ENCODE measurements at regions not wholly inside any gene's neighbourhood (a gene's known extent, or its start where the extent isn't known, plus 50 kb on each side); places are given as distances from the start of the nearest gene placed in this dataset.

DNA sequence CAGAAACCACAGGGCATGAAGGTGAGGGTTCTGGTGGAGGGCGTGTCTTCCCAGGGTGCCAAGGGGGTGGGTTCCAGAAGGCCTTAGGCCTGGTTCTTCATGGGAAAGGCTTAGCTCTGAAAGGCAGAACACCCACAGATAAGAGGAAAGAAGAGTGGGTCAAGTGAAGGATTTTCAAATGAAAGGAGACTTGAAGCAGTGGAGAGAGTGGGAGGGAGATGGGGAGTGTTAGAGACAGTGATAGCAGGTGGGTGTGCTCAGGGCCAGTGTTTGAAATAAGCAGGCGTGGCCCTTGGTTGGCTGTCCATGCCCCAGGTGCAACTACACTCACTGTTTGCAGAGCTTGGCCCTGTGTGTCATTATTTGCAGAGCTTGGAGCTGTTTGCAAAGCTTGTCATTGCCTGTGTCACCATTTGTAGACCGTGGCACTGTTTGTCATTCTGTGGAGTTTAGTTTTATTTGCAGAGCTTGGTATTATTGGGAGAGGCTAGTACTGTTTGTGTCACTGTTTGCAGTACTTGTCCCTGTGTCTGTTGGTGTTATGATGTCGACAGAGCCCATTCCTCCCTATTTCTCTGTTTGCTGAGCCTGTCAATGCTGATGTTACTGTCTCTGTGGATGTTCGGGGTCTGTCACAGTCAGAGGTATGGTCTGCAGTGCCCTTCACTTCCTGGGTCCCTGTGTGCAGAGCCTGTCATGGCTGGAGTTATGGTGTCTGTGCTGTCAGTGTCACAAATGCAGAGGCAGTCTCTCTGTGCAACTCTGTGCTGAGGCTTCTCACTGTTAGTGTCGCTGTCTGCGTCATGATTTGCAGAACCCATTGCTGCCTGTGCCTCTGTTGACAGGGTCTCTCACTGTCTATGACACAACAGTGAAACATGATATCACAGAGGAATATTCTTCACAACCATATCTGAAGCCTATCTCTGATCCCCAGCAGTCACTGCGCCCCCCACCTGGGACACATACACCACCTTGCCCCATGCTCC, 127.7 kb upstream of the LRFN2 start:
- DNase-seq, result no peak

GRCh38 chr6:40714143-40714542, 127.0 kb upstream of the LRFN2 start:
- DNase-seq, result no peak

DNA sequence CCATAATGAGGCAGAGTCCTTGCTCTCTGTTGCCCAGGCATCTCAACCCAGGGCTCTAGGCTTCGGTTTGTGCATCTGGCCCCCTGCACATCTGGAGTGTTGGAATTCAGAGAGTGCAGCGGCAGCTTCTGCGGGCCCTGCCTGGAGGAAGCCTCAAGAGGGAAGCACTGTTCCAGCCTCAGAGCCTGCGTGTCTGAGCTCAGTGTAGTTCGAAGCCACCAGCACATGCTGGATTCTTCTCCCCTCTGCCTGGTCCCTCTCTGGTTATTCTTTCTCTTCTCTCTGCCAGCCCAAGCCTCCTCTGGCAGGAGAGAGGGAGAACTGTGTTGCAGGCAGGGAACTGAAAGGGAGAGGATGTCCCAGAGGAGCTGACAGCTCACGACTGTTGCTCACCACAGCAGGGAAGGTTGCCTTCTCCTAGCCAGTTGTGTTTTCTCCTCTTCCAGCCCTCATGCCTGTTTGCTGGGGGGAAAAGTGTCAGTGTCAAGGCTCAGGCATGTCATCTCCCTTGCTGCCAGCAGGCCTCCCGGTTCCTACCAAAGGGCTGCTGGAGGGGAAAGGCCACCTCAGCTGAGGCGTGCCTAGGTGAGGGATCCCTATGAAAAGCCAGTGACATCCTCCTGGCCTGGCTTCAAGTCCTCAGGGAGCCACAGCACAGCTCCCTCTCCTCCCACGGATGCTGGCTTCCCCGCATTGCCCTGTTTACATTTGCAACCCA, 126.0 kb upstream of the LRFN2 start:
- DNase-seq, result no peak

DNA sequence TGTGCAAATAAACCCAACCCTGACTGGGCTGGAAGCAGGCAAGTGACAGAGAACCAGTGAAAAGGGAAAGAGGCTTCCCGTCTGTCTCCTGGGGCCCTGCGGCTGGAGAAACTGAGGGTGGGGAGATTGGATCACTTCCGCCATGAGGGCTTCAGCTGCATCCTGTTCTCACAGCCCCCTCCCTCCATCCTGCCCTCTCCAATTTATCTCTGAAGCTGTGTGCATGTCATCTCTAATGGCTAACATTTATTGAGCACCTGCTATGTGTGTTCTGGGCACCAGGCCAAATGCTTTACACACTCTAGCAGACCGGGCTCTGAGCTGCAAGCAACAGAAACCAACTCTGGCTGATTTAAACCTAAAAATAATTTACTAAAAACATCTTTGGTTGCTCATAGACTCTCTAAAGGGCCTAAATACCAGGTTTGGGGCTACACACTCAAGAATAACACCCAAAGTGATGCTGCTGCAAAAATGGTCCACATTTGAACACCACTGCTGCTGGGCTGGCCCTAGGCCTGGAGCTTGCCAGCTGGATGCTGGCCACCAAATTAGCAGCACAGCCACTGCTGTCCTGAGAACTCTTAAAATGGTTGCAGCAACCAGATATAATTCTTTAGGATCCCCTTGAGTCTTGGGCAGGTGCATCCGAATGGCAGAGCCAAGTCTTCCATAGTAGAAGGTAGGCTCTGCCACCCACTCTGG, 123.6 kb upstream of the LRFN2 start:
- no peak for DNase-seq

DNA sequence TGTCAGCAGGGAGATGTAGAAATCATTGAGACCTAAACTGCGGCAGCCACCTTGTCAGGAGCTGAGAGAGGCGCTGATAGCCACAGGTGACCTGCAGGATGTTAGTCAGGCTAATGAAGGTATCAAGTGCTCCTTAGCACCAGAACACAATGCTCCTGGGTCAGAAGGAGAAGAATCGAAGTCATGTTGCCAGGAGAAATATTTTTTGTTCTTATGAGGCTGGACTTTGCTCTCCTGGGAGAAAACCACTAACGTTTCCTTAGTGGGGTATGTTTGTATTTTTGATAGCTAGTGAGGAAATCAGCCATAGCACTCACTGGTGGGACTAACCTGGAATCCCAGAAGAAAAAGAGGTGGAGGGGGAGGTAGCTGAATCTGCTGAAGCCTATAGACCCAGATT, 120.9 kb upstream of the LRFN2 start:
- DNase-seq, result no peak

DNA sequence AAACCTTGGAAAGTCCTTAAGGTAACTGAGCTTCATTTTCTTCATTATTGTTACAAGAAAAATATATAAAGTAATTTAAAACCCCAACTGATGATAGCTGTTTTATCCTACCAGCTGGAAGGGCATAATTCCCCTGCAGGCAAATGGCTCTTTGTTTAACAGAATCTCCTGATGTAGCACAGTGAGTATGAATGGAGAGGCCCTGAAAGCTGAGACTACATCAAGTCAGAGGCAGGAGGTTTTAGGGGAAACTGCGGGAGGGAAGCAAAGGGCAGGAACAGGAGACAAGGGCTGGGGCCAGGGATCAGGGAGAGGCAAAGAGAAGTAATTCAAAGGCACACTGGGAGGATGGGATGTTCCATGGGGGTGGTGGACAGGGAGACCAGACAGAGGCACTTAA, 119.0 kb upstream of the LRFN2 start:
- DNase-seq, result no peak

GRCh38 chr6:40705354-40705753, 118.2 kb upstream of the LRFN2 start:
- no peak for DNase-seq

DNA sequence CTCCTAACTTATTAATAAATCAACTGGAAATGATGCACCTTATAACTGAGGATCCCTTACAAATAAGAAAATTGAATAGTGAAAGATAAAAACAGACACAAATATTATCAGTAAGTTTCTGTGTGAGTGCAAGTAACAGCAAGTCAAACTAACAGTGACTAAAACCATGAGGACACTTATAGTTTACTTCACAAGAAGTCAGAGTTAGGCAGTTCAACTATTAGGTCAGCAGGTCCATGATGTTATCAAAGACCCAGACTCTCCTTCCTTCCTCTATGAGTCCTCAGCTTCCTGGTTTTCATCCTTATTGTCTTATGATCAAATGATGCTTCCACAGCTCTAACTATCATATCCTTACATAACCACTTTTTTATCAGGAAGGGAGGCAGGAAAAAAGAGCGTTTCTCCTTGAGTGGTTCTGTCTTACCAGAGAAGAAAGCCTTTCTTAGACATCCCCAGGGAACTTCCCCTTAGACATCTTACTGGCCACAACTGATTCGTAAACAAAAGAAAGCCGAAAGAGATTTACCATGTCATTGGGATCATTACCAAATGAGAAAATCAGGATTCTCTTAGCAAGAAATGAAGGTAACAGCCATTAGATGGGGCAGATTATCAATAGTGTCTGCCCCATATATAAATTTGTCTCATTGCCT, 114.3 kb upstream of the LRFN2 start:
- no peak for DNase-seq

- DNase-seq, result no peak
Observed at GRCh38 chr6:40700006-40700580, 112.9 kb upstream of the LRFN2 start.

- no peak for DNase-seq
Observed at GRCh38 chr6:40695750-40696415, 108.7 kb upstream of the LRFN2 start.

DNA sequence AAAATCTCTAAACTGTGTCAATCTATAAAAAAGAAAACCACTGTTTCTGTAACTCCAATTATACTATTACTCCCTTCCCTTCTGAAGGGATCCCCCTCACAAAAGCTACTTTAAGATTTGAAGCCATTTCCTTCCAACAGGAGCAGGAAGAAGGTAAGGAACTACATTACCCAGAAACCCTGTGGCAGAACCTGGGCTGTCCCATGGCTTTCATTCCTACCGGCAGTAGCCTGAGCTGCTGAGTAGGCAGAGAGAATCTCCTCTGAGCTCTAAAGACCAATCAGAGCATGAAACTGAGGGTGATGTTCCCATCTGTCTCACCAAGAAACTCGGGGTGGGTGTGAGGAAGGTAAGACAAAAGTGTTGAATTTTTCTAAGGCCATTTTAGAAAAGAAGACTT, 108.0 kb upstream of the LRFN2 start:
- DNase-seq, result no peak

DNA sequence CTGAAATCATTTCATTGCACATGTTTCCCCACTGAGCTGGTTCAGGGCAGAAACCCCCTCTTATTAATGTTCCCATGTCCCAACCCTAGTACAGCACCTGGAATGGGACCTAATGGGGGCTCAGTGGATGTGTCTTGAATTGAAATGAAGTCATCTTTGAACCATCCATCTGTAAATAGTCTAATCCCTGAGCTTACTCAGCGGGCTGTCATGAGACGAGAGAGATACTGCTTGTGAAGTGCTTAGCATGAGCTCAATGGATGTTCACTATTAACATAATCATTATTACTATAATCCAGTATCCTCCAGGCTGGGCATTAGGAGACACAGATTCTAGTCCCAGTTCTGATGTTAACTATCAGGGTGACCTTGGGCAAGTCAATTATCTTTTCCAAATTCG, 106.6 kb upstream of the LRFN2 start:
- DNase-seq, result no peak

DNA sequence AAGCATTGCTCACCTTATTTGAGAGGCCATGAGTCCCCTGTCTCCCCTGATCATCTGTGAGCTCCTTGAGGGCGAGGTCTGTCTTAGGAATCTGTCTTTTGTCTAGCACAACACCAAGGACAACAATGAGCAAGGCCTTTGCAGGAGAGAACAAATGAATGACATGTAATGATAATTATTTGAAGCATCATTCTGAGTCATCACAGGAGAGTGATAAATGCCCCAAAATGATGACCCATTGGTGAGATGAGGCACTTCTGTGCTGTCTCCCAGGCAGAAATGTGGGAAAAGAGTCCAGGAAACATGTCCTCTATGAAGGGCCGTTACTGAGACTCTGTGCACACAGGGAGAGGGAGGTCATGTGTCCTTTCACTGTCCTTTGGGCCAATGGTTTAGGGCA, 105.2 kb upstream of the LRFN2 start:
- DNase-seq, result no peak

- DNase-seq, result no peak
Observed at GRCh38 chr6:40689185-40689584, 102.0 kb upstream of the LRFN2 start.

DNA sequence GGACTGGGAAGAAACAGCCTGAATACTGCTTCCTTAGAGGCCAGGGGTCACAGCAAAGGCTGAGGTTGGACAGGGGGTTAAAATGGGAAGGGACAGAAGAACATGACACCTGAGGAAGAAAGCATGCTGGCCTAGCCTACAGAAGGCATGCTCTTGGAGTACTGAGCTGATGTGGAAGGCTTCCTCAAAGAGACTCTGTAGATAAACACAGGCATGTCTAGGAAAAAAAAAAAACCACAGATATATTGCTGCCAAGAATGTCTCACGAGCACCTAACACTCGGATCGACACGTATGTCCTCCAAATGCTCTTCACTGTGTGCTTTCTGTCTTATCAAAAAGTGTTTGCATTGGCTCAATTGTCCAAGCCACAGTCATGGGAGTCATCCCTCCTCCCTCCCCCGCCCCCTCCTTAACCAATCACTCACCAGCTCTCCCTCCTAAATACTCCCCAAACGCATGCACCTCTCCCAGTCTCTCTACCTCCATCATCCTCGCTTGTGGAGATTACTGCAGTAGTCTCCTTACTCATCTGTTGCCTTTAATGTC, 101.1 kb upstream of the LRFN2 start:
- no peak for DNase-seq

DNA sequence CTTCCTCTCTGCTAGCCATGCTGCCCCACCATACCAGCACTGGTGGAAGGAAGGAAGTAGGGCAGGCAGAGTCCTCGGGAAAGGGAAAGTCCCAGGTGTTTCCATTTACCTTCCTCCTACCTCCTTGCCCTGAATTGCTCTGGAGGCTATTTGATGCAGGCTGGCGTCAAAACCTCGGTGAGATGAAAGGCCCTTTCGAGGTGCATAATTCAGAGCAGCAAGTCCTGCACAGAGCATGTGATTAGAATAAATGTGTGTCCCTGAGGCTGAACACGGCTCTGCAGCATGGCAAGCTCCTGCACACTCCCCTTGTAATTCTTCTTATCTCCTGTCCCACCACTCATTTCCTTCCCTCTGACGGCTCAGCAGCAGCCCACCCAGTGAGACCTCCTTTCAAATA, 98.7 kb upstream of the LRFN2 start:
- no peak for DNase-seq

DNA sequence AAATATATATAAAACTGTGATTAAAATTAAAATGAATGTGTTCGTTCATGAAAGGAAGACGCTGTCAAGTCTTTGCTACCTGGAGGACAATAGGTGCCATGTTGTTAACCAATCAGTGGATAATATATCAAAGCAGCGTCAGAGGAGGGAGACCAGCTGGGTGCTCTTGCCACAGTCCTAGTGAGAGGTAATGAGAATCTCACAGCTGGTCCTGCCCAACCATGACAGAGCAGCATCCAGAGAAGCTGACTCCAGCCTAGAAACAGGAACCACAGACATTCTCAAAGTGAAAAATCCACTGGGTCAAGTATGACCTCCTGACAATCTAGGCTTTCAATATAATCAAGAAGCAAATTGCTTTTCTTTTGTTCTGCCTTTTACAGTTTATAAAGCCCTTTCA, 94.5 kb upstream of the LRFN2 start:
- DNase-seq, result no peak

- no peak for DNase-seq
Observed at GRCh38 chr6:40678941-40679340, 91.8 kb upstream of the LRFN2 start.

- no peak for DNase-seq
Observed at GRCh38 chr6:40674170-40674569, 87.0 kb upstream of the LRFN2 start.

- DNase-seq, result no peak
Observed at GRCh38 chr6:40672087-40672486, 84.9 kb upstream of the LRFN2 start.

DNA sequence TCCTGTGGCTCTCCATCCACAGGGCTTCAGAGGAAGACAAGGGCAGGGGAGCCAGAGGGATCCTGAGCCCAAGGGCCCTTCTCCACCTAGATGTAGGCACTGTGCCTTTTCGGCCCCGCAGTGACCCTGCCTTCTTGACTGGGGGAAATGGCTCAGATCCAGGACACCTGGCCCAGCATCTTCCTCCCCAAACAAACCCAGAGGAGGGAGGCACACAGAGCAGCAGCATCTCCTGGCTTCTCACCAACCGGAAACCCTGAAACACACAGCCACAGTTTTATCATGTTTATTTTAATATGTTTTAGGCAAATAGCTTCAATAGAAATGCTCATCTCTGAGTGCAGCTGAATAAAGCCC, 84.5 kb upstream of the LRFN2 start:
- no peak for DNase-seq
